Lung (tissue), 11 donors: ENCODE measurements at regions not wholly inside any gene's neighbourhood (a gene's known extent, or its start where the extent isn't known, plus 50 kb on each side); places are given as distances from the start of the nearest gene placed in this dataset.

Experiments used
- ATAC-seq: fragments of 200-7000 bp; cut with Tn5 transposase; one replicate; pipeline ENCODE4 v1.9.1; 2020; ENCODE audit warnings: moderate number of reproducible peaks; ENCODE audit not compliant: insufficient read depth, low FRiP score
- DNase-seq, 3 donors: peaks; one replicate each; pipeline ENCODE4 v3.0.0-alpha.2; 2013 to 2017
- H3K27ac ChIP-seq, 2 donors: one replicate each; pipeline ENCODE4 v1.5.1; 2013; ENCODE audit warnings: mild to moderate bottlenecking in 2 of 2, moderate library complexity in 2 of 2, control low read depth in 1 of 2, inconsistent platforms in 1 of 2, low read depth in 1 of 2, low read length in 1 of 2
- H3K27me3 ChIP-seq, 3 donors: one replicate each; pipeline ENCODE4 v1.5.1; 2013; ENCODE audit warnings: low read length in 2 of 3; ENCODE audit not compliant: control insufficient read depth in 3 of 3, insufficient read depth in 3 of 3
- H3K36me3 ChIP-seq, 4 donors: one replicate each; pipeline ENCODE4 v1.5.1; 2013; ENCODE audit warnings: low read length in 4 of 4, mild to moderate bottlenecking in 1 of 4, moderate library complexity in 1 of 4; ENCODE audit not compliant: control insufficient read depth in 4 of 4, insufficient read depth in 4 of 4
- H3K4me1 ChIP-seq, 5 donors: one replicate each; pipeline ENCODE4 v1.5.1; 2013; ENCODE audit warnings: low read length in 5 of 5, mild to moderate bottlenecking in 2 of 5, moderate library complexity in 1 of 5; ENCODE audit not compliant: control insufficient read depth in 5 of 5, insufficient read depth in 5 of 5
- H3K4me3 ChIP-seq: one replicate; pipeline ENCODE4 v1.5.1; 2013; ENCODE audit warnings: mild to moderate bottlenecking, control low read depth, moderate library complexity
- H3K9ac ChIP-seq, 2 donors: one replicate each; pipeline ENCODE4 v1.5.1; 2013; ENCODE audit warnings: low read length in 2 of 2, control low read depth in 1 of 2; ENCODE audit not compliant: insufficient read depth in 1 of 2
- H3K9me3 ChIP-seq, 4 donors: one replicate each; pipeline ENCODE4 v1.5.1; 2013; ENCODE audit warnings: low read length in 3 of 4, mild to moderate bottlenecking in 1 of 4, moderate library complexity in 1 of 4; ENCODE audit not compliant: control insufficient read depth in 4 of 4, insufficient read depth in 3 of 4
- WGBS, 2 donors: extraction: QIAGEN DNeasy Blood & Tissue Kit; methylation state at CpG; one replicate each; pipeline ENCODE4 v1.1.7; 2013; 5-methylcytosine and 5-hydroxymethylcytosine counted together
- TF ChIP-seq, protein P1 (sequence below): IDR thresholded peaks from 2 replicates; pipeline ENCODE4 v1.5.1; 2012; ENCODE audit warnings: mild to moderate bottlenecking; ENCODE audit errors: control extremely low read depth, extremely low read depth
- donor health status: control.
- donor health status: control.
- donor health status: Bipolar disorder and iron deficiency.
- donor health status: healthy.
- donor health status: DM: yes; HTN: yes; CAD: no.

GRCh38 chr17:77392376-77393273 is 251.9 kb downstream of the SEC14L1 start:
- Histone ChIP-seq H3K4me3 (no peak overlapping the region), H3K4me1 (peaks cover 24 to 77% (median 51%) of the 10 kb centered on the region in 5 donors), H3K9ac (no peak overlapping the region), H3K9me3 (no peaks in the 10 kb centered on the region), H3K36me3 (peaks cover 0 to 4% (median 2%) of the 10 kb centered on the region in 4 donors), H3K27me3 (no peaks in the 10 kb centered on the region), H3K27ac (peak overlapping the region; percentile 38 to 83)
- DNase-seq (peak in 2 of 3 donors; percentile 45 to 57), ATAC-seq (no peak)
- 42 to 47% methylated on average over 16 of the region's 16 CpGs for WGBS, 2 donors
- TF ChIP-seq, protein P1, sequence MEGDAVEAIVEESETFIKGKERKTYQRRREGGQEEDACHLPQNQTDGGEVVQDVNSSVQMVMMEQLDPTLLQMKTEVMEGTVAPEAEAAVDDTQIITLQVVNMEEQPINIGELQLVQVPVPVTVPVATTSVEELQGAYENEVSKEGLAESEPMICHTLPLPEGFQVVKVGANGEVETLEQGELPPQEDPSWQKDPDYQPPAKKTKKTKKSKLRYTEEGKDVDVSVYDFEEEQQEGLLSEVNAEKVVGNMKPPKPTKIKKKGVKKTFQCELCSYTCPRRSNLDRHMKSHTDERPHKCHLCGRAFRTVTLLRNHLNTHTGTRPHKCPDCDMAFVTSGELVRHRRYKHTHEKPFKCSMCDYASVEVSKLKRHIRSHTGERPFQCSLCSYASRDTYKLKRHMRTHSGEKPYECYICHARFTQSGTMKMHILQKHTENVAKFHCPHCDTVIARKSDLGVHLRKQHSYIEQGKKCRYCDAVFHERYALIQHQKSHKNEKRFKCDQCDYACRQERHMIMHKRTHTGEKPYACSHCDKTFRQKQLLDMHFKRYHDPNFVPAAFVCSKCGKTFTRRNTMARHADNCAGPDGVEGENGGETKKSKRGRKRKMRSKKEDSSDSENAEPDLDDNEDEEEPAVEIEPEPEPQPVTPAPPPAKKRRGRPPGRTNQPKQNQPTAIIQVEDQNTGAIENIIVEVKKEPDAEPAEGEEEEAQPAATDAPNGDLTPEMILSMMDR = no peak

GRCh38 chr17:77393274-77393600 is 252.5 kb downstream of the SEC14L1 start:
- peaks cover 0 to 4% (median 2%) of the 10 kb centered on the region in 4 donors for H3K36me3 ChIP-seq
- H3K9ac ChIP-seq = no peak overlapping the region
- WGBS, 2 donors = 82 to 92% methylated on average over 5 of the region's 5 CpGs
- no peak for ATAC-seq
- no peak for DNase-seq
- no peak overlapping the region for H3K4me3 ChIP-seq
- peak overlapping the region in 1 of 2 donors; percentile 83 for H3K27ac ChIP-seq
- peaks cover 24 to 73% (median 49%) of the 10 kb centered on the region in 5 donors for H3K4me1 ChIP-seq
- TF ChIP-seq, protein P1 = no peak
- H3K9me3 ChIP-seq = no peaks in the 10 kb centered on the region
- no peaks in the 10 kb centered on the region for H3K27me3 ChIP-seq

DNA sequence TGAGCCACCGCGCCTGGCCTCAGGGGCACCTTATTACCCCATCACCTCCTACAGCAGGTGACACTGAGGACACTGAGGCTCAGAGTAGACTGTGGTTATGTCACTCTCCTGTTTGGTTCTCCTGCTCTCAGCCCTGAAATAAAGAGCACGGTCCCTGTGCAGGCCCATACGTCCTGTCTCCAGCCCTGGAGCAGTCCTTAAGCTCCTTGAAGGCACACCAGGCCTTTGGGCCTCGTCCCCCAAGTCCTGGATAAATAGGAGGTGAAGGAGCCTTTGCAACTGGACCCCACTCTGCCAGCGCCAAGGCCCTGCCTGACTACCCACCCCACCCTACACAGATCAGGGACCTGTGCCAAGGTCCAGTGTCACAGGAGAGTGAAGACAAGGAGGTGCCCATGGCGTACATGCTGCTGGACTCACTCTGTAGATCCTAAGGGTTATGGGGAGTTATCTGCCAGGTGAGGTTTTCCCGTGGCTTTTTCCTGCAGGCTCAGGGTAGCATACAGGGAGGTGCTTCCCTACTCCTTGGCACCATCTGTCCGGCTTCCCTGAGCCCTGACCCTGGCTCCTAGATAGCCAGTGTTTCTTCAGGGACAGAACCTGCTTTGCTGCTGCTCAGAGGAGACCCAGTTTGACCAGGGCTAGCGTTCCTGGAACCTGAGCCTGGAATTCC is 253.2 kb downstream of the SEC14L1 start:
- Histone ChIP-seq H3K9ac (no peak overlapping the region), H3K4me3 (no peak overlapping the region), H3K36me3 (peaks cover 0 to 6% (median 2%) of the 10 kb centered on the region in 4 donors), H3K27me3 (no peaks in the 10 kb centered on the region), H3K9me3 (no peaks in the 10 kb centered on the region), H3K27ac (peak overlapping the region; percentile 36 to 84), H3K4me1 (peaks cover 24 to 65% (median 43%) of the 10 kb centered on the region in 5 donors)
- no peak for ATAC-seq
- DNase-seq = no peak
- WGBS, 2 donors = 83 to 88% methylated on average over 10 of the region's 10 CpGs
- TF ChIP-seq, protein P1 = no peak
